ENCODE measurements at regions not wholly inside any gene's neighbourhood (a gene's known extent, or its start where the extent isn't known, plus 50 kb on each side); places are given as distances from the start of the nearest gene placed in this dataset.

DNA sequence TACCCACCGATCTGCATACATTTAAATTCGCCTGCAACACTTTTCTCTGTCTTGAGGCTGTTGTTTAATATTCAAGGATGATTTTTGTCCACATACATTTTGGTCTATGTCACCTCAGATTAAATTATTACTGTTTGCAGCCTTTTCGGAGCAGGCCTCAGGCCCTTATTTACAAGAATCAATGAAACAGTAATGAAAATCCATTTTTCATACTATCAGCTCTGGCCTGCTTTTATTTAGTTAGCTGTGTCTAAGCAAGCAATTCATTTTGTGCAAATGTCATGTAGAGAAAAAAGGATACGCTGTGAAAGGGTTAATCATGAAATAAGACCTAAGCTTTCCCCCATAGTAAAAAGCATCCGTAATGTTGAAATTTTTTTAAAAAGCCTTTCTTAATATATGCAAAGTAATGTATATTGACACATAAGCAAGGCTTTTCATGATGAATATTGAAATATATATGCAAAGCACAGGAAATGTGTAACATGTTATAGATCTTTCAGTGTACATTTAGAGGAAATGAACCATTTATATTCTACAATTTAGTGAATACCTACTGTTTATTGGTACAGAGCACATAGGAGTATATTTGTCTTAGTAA is 1135.3 kb upstream of the ZEB2 start:
- TF ChIP-seq, protein P1, sequence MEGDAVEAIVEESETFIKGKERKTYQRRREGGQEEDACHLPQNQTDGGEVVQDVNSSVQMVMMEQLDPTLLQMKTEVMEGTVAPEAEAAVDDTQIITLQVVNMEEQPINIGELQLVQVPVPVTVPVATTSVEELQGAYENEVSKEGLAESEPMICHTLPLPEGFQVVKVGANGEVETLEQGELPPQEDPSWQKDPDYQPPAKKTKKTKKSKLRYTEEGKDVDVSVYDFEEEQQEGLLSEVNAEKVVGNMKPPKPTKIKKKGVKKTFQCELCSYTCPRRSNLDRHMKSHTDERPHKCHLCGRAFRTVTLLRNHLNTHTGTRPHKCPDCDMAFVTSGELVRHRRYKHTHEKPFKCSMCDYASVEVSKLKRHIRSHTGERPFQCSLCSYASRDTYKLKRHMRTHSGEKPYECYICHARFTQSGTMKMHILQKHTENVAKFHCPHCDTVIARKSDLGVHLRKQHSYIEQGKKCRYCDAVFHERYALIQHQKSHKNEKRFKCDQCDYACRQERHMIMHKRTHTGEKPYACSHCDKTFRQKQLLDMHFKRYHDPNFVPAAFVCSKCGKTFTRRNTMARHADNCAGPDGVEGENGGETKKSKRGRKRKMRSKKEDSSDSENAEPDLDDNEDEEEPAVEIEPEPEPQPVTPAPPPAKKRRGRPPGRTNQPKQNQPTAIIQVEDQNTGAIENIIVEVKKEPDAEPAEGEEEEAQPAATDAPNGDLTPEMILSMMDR (IDR thresholded peaks at IDR 0.05; ENCODE audit: insufficient read depth, low read depth, low read length), result no peak
- DNase-seq (ENCODE audit: low read depth), result no peak
- H3K4me3 ChIP-seq (ENCODE audit: low read depth, low read length), result no peak overlapping the region

DNA sequence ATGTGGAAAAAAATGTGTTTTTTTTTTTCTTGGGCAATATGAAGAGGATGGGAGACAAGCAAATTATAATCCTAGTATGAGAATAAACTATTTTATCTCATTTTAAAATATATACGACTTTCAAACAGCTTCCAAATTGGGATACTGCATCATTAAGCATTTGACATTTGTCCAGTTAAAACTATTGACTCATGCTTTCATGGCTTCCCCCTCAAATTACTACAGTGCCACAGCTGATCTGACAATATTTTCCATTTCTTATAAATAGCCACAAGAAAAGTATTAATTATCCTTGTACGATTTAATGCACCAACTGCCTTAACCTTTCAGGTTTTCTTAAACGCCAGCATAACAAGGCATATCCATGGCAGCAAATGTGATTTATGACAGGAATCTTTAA is 1134.8 kb upstream of the ZEB2 start:
- no peak overlapping the region for H3K4me3 ChIP-seq (ENCODE audit: low read depth, low read length)
- TF ChIP-seq, protein P1 (IDR thresholded peaks at IDR 0.05; ENCODE audit: insufficient read depth, low read depth, low read length), result no peak
- no peak for DNase-seq (ENCODE audit: low read depth)

DNA sequence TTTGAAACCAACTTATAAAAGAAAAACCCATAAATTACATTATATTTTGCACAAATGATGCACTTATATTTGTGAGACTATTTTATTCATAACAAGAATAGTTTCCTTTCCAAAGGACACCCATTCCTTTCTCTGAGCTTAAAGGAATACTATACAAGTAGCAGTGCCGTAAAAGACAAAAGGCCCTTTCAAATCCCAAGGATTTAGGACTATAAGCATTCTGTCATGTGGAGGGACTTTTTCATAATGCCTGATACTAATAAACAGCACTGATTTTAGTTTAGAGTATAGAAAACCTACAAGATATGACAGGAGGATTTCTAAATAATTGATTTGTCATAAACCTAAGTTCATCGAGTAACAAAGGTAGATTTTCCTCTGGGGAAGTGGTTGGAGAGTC is 1134.2 kb upstream of the ZEB2 start:
- DNase-seq (ENCODE audit: low read depth), result no peak
- no peak overlapping the region for H3K4me3 ChIP-seq (ENCODE audit: low read depth, low read length)
- TF ChIP-seq, protein P1 (IDR thresholded peaks at IDR 0.05; ENCODE audit: insufficient read depth, low read depth, low read length), result no peak

DNA sequence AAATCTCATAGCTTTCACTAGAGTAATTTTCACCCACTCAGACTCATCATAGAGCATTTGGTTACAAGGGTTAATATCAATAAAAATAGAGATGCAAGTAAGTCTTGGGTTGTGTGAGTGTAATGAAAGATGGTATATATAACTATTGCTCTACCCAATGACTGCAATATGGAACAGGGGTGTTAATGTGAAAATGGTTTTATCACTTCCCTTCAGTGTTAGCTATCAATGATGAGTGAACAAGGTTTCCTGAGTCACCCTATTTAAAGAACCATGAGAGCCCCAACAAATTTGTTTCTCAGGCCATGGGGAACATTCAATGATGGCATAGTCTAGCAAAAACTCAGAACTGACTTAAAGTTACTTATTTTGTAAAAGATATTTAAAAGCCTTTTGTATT is 1133.6 kb upstream of the ZEB2 start:
- peak; percentile 51 for DNase-seq (ENCODE audit: low read depth)
- TF ChIP-seq, protein P1 (IDR thresholded peaks at IDR 0.05; ENCODE audit: insufficient read depth, low read depth, low read length), result no peak

DNA sequence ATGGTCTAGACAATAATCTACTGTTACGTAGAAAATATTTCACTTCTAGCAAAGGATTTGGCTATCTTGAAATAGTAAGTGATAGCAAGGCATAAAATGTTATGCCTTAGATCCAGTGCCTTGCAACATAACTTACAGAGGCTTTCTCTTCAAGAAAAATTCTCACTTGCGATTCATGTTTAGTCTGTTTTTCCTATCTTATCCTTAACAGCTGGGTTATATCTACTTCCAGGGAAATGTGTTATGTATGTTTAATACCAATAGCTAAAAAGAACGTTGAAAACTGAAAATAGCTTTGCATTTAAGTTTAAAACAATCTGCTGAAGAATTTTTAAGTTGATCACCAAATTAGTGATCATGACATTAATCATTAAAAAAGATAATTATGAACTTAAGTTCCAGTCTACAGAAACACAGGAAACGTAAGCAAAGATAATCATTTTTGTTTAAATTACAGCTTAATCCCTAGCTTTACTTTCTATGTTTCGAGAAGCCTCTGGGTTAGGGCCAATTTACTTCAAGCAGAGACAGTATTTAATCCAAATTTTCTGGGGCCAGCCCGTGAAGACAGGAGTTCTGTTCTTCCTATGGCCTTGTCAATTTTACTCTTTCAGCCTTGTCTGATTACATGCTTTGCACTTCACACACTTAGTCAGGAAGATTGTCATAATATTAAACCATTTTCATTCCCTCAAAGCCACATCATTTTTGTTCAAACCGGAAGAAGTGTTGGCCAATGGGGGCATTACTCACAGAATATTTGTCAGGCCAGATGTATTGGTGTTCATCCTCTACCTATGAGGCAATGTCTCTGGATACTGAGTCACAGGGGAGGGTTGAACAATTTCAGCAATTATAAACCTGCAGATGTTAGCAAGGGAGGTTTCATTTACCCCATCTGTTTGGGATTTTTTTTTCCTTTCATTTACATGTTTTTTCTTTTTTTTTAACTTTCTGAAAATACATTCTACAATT is 1132.9 kb upstream of the ZEB2 start:
- no peak overlapping the region for H3K4me3 ChIP-seq (ENCODE audit: low read depth, low read length)
- TF ChIP-seq, protein P1 (IDR thresholded peaks at IDR 0.05; ENCODE audit: insufficient read depth, low read depth, low read length), result no peak
- DNase-seq (ENCODE audit: low read depth), result peak; percentile 97

More for the DNA sequence above, 1133.6 kb upstream of the ZEB2 start:
- H3K4me3 ChIP-seq (ENCODE audit: low read depth, low read length), result no peak overlapping the region

DNA sequence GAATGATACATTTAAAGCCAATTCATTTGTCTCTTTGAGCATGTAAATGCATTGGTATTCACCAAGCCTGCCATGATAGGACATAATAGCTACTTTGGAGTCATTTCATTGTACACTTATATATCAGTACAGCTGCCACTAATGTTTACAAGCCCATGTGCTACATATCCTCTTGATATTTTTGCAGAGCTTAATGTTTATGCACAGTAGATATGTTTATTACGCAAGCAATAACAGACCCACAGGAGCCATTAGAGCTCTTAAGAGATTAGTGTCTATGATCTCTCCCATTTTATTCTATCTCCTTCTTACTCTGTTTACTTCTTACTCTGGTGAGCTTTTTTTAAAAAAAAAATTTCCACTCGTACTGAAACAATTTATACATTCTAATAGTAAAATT is 1132.1 kb upstream of the ZEB2 start:
- no peak overlapping the region for H3K4me3 ChIP-seq (ENCODE audit: low read depth, low read length)
- TF ChIP-seq, protein P1 (IDR thresholded peaks at IDR 0.05; ENCODE audit: insufficient read depth, low read depth, low read length), result no peak
- peak; percentile 96 for DNase-seq (ENCODE audit: low read depth)
